ENCODE measurements at regions not wholly inside any gene's neighbourhood (a gene's known extent, or its start where the extent isn't known, plus 50 kb on each side); places are given as distances from the start of the nearest gene placed in this dataset.
"Not testable (repeated sequence)": the region's sequence is repeated elsewhere in the genome, so short reads cannot be mapped to it uniquely, and the experiment has no call there.

- H3K27me3 ChIP-seq (ENCODE audit: control insufficient read depth, insufficient read depth, low read length); H3K4me2 ChIP-seq (ENCODE audit: extremely low read depth, insufficient read depth, low read length); H4K20me1 ChIP-seq (ENCODE audit: control insufficient read depth, extremely low read depth, insufficient read depth, low read length); H3K9ac ChIP-seq (ENCODE audit: insufficient read depth, low read length); H3K36me3 ChIP-seq (ENCODE audit: control insufficient read depth, insufficient read depth, low read length); H3K79me2 ChIP-seq (ENCODE audit: control insufficient read depth, insufficient read depth, low read length); H3K27ac ChIP-seq (ENCODE audit: insufficient read depth, low read length); DNase-seq (ENCODE audit: low read depth in 2 of 2); H2AFZ ChIP-seq (ENCODE audit: low read length); H3K4me3 ChIP-seq (replicated peaks in 1 of 4; ENCODE audit: control extremely low read depth in 1 of 4, insufficient read depth in 1 of 4, low read depth in 3 of 4, low read length in 4 of 4); H3K4me1 ChIP-seq (ENCODE audit: control insufficient read depth, extremely low read depth, insufficient read depth, low read length); H3K9me3 ChIP-seq (ENCODE audit: control insufficient read depth, insufficient read depth, low read depth, low read length): not testable (repeated sequence)
Observed at GRCh38 chr21:6106686-6107567, 4414.5 kb upstream of the TPTE start.

GRCh38 chr21:6108894-6109293, 4412.5 kb upstream of the TPTE start:
- not testable (repeated sequence) for DNase-seq (ENCODE audit: low read depth in 2 of 2); H3K79me2 ChIP-seq (ENCODE audit: control insufficient read depth, insufficient read depth, low read length); H3K4me1 ChIP-seq (ENCODE audit: control insufficient read depth, extremely low read depth, insufficient read depth, low read length); H3K9ac ChIP-seq (ENCODE audit: insufficient read depth, low read length); H3K9me3 ChIP-seq (ENCODE audit: control insufficient read depth, insufficient read depth, low read depth, low read length); H4K20me1 ChIP-seq (ENCODE audit: control insufficient read depth, extremely low read depth, insufficient read depth, low read length); H3K27me3 ChIP-seq (ENCODE audit: control insufficient read depth, insufficient read depth, low read length); H2AFZ ChIP-seq (ENCODE audit: low read length); H3K36me3 ChIP-seq (ENCODE audit: control insufficient read depth, insufficient read depth, low read length); H3K4me3 ChIP-seq (replicated peaks in 1 of 4; ENCODE audit: control extremely low read depth in 1 of 4, insufficient read depth in 1 of 4, low read depth in 3 of 4, low read length in 4 of 4); H3K27ac ChIP-seq (ENCODE audit: insufficient read depth, low read length); H3K4me2 ChIP-seq (ENCODE audit: extremely low read depth, insufficient read depth, low read length)

- H3K4me3 ChIP-seq (replicated peaks in 1 of 4; ENCODE audit: control extremely low read depth in 1 of 4, insufficient read depth in 1 of 4, low read depth in 3 of 4, low read length in 4 of 4); H2AFZ ChIP-seq (ENCODE audit: low read length); H4K20me1 ChIP-seq (ENCODE audit: control insufficient read depth, extremely low read depth, insufficient read depth, low read length); H3K27me3 ChIP-seq (ENCODE audit: control insufficient read depth, insufficient read depth, low read length); H3K9me3 ChIP-seq (ENCODE audit: control insufficient read depth, insufficient read depth, low read depth, low read length); H3K4me2 ChIP-seq (ENCODE audit: extremely low read depth, insufficient read depth, low read length); H3K4me1 ChIP-seq (ENCODE audit: control insufficient read depth, extremely low read depth, insufficient read depth, low read length); H3K36me3 ChIP-seq (ENCODE audit: control insufficient read depth, insufficient read depth, low read length); H3K9ac ChIP-seq (ENCODE audit: insufficient read depth, low read length); H3K79me2 ChIP-seq (ENCODE audit: control insufficient read depth, insufficient read depth, low read length); H3K27ac ChIP-seq (ENCODE audit: insufficient read depth, low read length): not testable (repeated sequence)
- peak in 1 of 2 donors; percentile 66 for DNase-seq (ENCODE audit: low read depth in 2 of 2)
Observed at GRCh38 chr21:6109774-6110173, 4411.6 kb upstream of the TPTE start.

GRCh38 chr21:6110716-6111343, 4410.6 kb upstream of the TPTE start:
- not testable (repeated sequence) for H4K20me1 ChIP-seq (ENCODE audit: control insufficient read depth, extremely low read depth, insufficient read depth, low read length); H3K4me1 ChIP-seq (ENCODE audit: control insufficient read depth, extremely low read depth, insufficient read depth, low read length); H3K27me3 ChIP-seq (ENCODE audit: control insufficient read depth, insufficient read depth, low read length); H3K4me2 ChIP-seq (ENCODE audit: extremely low read depth, insufficient read depth, low read length); H3K9ac ChIP-seq (ENCODE audit: insufficient read depth, low read length); H3K9me3 ChIP-seq (ENCODE audit: control insufficient read depth, insufficient read depth, low read depth, low read length); DNase-seq (ENCODE audit: low read depth in 2 of 2); H3K36me3 ChIP-seq (ENCODE audit: control insufficient read depth, insufficient read depth, low read length); H3K4me3 ChIP-seq (replicated peaks in 1 of 4; ENCODE audit: control extremely low read depth in 1 of 4, insufficient read depth in 1 of 4, low read depth in 3 of 4, low read length in 4 of 4); H2AFZ ChIP-seq (ENCODE audit: low read length); H3K79me2 ChIP-seq (ENCODE audit: control insufficient read depth, insufficient read depth, low read length); H3K27ac ChIP-seq (ENCODE audit: insufficient read depth, low read length)

- not testable (repeated sequence) for H3K36me3 ChIP-seq (ENCODE audit: control insufficient read depth, insufficient read depth, low read length); H3K27ac ChIP-seq (ENCODE audit: insufficient read depth, low read length); H3K9me3 ChIP-seq (ENCODE audit: control insufficient read depth, insufficient read depth, low read depth, low read length); H3K9ac ChIP-seq (ENCODE audit: insufficient read depth, low read length); H4K20me1 ChIP-seq (ENCODE audit: control insufficient read depth, extremely low read depth, insufficient read depth, low read length); H3K4me1 ChIP-seq (ENCODE audit: control insufficient read depth, extremely low read depth, insufficient read depth, low read length); H3K4me3 ChIP-seq (replicated peaks in 1 of 4; ENCODE audit: control extremely low read depth in 1 of 4, insufficient read depth in 1 of 4, low read depth in 3 of 4, low read length in 4 of 4); H3K27me3 ChIP-seq (ENCODE audit: control insufficient read depth, insufficient read depth, low read length); H3K79me2 ChIP-seq (ENCODE audit: control insufficient read depth, insufficient read depth, low read length); H2AFZ ChIP-seq (ENCODE audit: low read length); H3K4me2 ChIP-seq (ENCODE audit: extremely low read depth, insufficient read depth, low read length); DNase-seq (ENCODE audit: low read depth in 2 of 2)
Observed at GRCh38 chr21:6111354-6111753, 4410.0 kb upstream of the TPTE start.

GRCh38 chr21:6118336-6118735, 4403.0 kb upstream of the TPTE start:
- H3K4me2 ChIP-seq (ENCODE audit: extremely low read depth, insufficient read depth, low read length); H3K9me3 ChIP-seq (ENCODE audit: control insufficient read depth, insufficient read depth, low read depth, low read length); H3K79me2 ChIP-seq (ENCODE audit: control insufficient read depth, insufficient read depth, low read length); H3K9ac ChIP-seq (ENCODE audit: insufficient read depth, low read length); H3K4me1 ChIP-seq (ENCODE audit: control insufficient read depth, extremely low read depth, insufficient read depth, low read length); H3K27me3 ChIP-seq (ENCODE audit: control insufficient read depth, insufficient read depth, low read length); H4K20me1 ChIP-seq (ENCODE audit: control insufficient read depth, extremely low read depth, insufficient read depth, low read length); H3K36me3 ChIP-seq (ENCODE audit: control insufficient read depth, insufficient read depth, low read length); DNase-seq (ENCODE audit: low read depth in 2 of 2); H3K27ac ChIP-seq (ENCODE audit: insufficient read depth, low read length); H3K4me3 ChIP-seq (replicated peaks in 1 of 4; ENCODE audit: control extremely low read depth in 1 of 4, insufficient read depth in 1 of 4, low read depth in 3 of 4, low read length in 4 of 4); H2AFZ ChIP-seq (ENCODE audit: low read length): not testable (repeated sequence)
